RWPE2 (cell line): ENCODE measurements at regions not wholly inside any gene's neighbourhood (a gene's known extent, or its start where the extent isn't known, plus 50 kb on each side); places are given as distances from the start of the nearest gene placed in this dataset.

Source experiments
- ATAC-seq: fragments of 200-7000 bp; cut with Tn5 transposase; 3 replicates; pipeline ENCODE4 v1.9.1; 2021; ENCODE audit warnings: low read depth
- DNase-seq: peaks from one replicate; pipeline ENCODE4 v3.0.0-alpha.2; 2020; ENCODE audit warnings: low spot score
- H3K27ac ChIP-seq: fragments of 450-650 bp; 2 replicates; pipeline ENCODE4 v1.5.1; 2017; ENCODE audit warnings: mild to moderate bottlenecking; ENCODE audit not compliant: poor library complexity, severe bottlenecking
- H3K27me3 ChIP-seq: fragments of 250-450 bp; sonication (Bioruptor Pico); 2 replicates; pipeline ENCODE4 v1.5.1; 2021; ENCODE audit warnings: mild to moderate bottlenecking, moderate library complexity; ENCODE audit not compliant: insufficient read depth, poor library complexity, severe bottlenecking
- H3K36me3 ChIP-seq: fragments of 250-450 bp; sonication (Bioruptor Pico); 2 replicates; pipeline ENCODE4 v1.5.1; 2020; ENCODE audit warnings: low read depth, mild to moderate bottlenecking, moderate library complexity
- H3K4me1 ChIP-seq: fragments of 250-450 bp; sonication (Bioruptor Pico); 2 replicates; pipeline ENCODE4 v1.5.1; 2021; ENCODE audit warnings: mild to moderate bottlenecking, moderate library complexity; ENCODE audit not compliant: insufficient read depth, poor library complexity, severe bottlenecking
- H3K4me3 ChIP-seq: fragments of 250-450 bp; sonication (Bioruptor Pico); 2 replicates; pipeline ENCODE4 v1.5.1; 2021; ENCODE audit warnings: mild to moderate bottlenecking, moderate library complexity; ENCODE audit not compliant: severe bottlenecking
- H3K9me3 ChIP-seq: fragments of 250-450 bp; sonication (Bioruptor Pico); 2 replicates; pipeline ENCODE4 v1.5.1; 2021; ENCODE audit warnings: mild to moderate bottlenecking, moderate library complexity; ENCODE audit not compliant: severe bottlenecking
- CTCF ChIP-seq: fragments of 450-650 bp; IDR thresholded peaks from one replicate; pipeline ENCODE4 v1.5.1; 2017; ENCODE audit warnings: mild to moderate bottlenecking, moderate library complexity; ENCODE audit not compliant: poor library complexity, severe bottlenecking

- Histone ChIP-seq H3K27ac (no peak overlapping the region), H3K4me1 (no peaks in the 10 kb centered on the region), H3K36me3 (no peaks in the 10 kb centered on the region), H3K9me3 (no peaks in the 10 kb centered on the region), H3K4me3 (no peak overlapping the region), H3K27me3 (no peaks in the 10 kb centered on the region)
- TF ChIP-seq CTCF = no peak
- no peak for DNase-seq
- no peak for ATAC-seq
Measured at GRCh38 chr5:56508249-56508648, 275.1 kb upstream of the ANKRD55 start.

- no peaks in the 10 kb centered on the region for H3K36me3 ChIP-seq
- H3K27ac ChIP-seq = no peak overlapping the region
- no peaks in the 10 kb centered on the region for H3K4me1 ChIP-seq
- H3K27me3 ChIP-seq = no peaks in the 10 kb centered on the region
- H3K4me3 ChIP-seq = no peak overlapping the region
- DNase-seq (no peak), ATAC-seq (no peak)
- no peak for TF ChIP-seq CTCF
- H3K9me3 ChIP-seq = no peaks in the 10 kb centered on the region
Measured at GRCh38 chr5:56507351-56507930, 274.3 kb upstream of the ANKRD55 start.

- Histone ChIP-seq H3K27me3 (no peaks in the 10 kb centered on the region), H3K27ac (no peak overlapping the region), H3K9me3 (no peaks in the 10 kb centered on the region), H3K4me1 (no peaks in the 10 kb centered on the region), H3K4me3 (no peak overlapping the region), H3K36me3 (no peaks in the 10 kb centered on the region)
- TF ChIP-seq CTCF = no peak
- no peak for ATAC-seq
- no peak for DNase-seq
Measured at GRCh38 chr5:56506211-56506965, 273.3 kb upstream of the ANKRD55 start.

- H3K27me3 ChIP-seq = no peaks in the 10 kb centered on the region
- H3K27ac ChIP-seq = no peak overlapping the region
- H3K9me3 ChIP-seq = no peaks in the 10 kb centered on the region
- no peaks in the 10 kb centered on the region for H3K4me1 ChIP-seq
- no peak overlapping the region for H3K4me3 ChIP-seq
- no peaks in the 10 kb centered on the region for H3K36me3 ChIP-seq
- ATAC-seq (no peak), DNase-seq (no peak)
- TF ChIP-seq CTCF = no peak
Measured at GRCh38 chr5:56503929-56504328, 270.8 kb upstream of the ANKRD55 start.
